ENCODE measurements at regions not wholly inside any gene's neighbourhood (a gene's known extent, or its start where the extent isn't known, plus 50 kb on each side); places are given as distances from the start of the nearest gene placed in this dataset.

DNA sequence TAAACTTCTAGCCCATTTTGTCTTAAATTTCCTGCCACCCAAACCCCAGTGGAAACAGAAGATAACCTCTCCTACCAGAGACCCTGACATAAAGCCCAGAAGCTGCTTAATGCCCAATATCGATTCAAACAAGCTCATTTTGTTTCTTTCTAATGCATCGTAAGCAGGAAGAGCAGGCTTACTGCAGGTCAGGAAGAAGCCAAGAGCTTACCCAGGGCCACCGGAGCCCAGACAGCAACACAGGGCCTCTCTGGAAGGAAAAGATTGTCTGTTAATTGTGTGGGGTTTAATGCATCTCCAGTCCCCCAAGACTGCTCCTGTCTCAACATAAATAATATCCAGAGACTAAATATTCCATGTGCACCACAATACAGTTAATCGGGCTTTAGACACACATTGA lies 177.3 kb upstream of the NOCT start:
- no peak for TF ChIP-seq POLR2AphosphoS5 (IDR thresholded peaks at IDR 0.05; ENCODE audit: borderline replicate concordance, low read depth, low read length)
- no peak for TF ChIP-seq EZH2 (IDR thresholded peaks at IDR 0.05)
